Karpas-422 (cell line): ENCODE measurements at regions not wholly inside any gene's neighbourhood (a gene's known extent, or its start where the extent isn't known, plus 50 kb on each side); places are given as distances from the start of the nearest gene placed in this dataset.

Experiments
- DNase-seq: peaks from one replicate; pipeline ENCODE4 v3.0.0-alpha.2; 2015
- H2AFZ ChIP-seq: fragments of 200-600 bp; sonication (generic); 2 replicates; pipeline ENCODE4 v1.6.1; 2014; ENCODE audit warnings: antibody characterized with exemption, low read length, mixed read lengths
- H3K27ac ChIP-seq: fragments of 200-600 bp; sonication (generic); 2 replicates; pipeline ENCODE4 v1.5.1; 2014; ENCODE audit warnings: mild to moderate bottlenecking, low read length, moderate library complexity
- H3K27me3 ChIP-seq: fragments of 200-600 bp; sonication (generic); 2 replicates; pipeline ENCODE4 v1.6.1; 2014; ENCODE audit warnings: low read length, mixed read lengths
- H3K36me3 ChIP-seq: fragments of 200-600 bp; sonication (generic); 2 replicates; pipeline ENCODE4 v1.6.1; 2014; ENCODE audit warnings: low read length, mixed read lengths; ENCODE audit not compliant: insufficient read depth
- H3K4me1 ChIP-seq: fragments of 200-600 bp; sonication (generic); 2 replicates; pipeline ENCODE4 v1.6.1; 2014; ENCODE audit warnings: mild to moderate bottlenecking, low read length, mixed read lengths
- H3K4me2 ChIP-seq: fragments of 200-600 bp; sonication (generic); 2 replicates; pipeline ENCODE4 v1.6.1; 2014; ENCODE audit warnings: low read length, low read depth, mild to moderate bottlenecking; ENCODE audit not compliant: poor library complexity, severe bottlenecking
- H3K4me3 ChIP-seq: fragments of 200-600 bp; sonication (generic); 2 replicates; pipeline ENCODE4 v1.5.1; 2014; ENCODE audit warnings: mild to moderate bottlenecking, antibody characterized with exemption, low read length, mixed read lengths
- H3K79me2 ChIP-seq: fragments of 200-600 bp; sonication (generic); 2 replicates; pipeline ENCODE4 v1.6.1; 2014; ENCODE audit warnings: mild to moderate bottlenecking, low read length, mixed read lengths
- H3K9ac ChIP-seq: fragments of 200-600 bp; sonication (generic); 2 replicates; pipeline ENCODE4 v1.6.0; 2014; ENCODE audit warnings: low read length
- H3K9me2 ChIP-seq: fragments of 200-600 bp; sonication (generic), shearing (Covaris generic); replicated peaks from 2 replicates; pipeline ENCODE4 v1.6.0; 2014; ENCODE audit warnings: mild to moderate bottlenecking, low read length, moderate library complexity; ENCODE audit not compliant: insufficient read depth
- H3K9me3 ChIP-seq: fragments of 300-700, 200-600 bp; sonication (generic); 2 replicates; pipeline ENCODE4 v1.6.1; 2014; ENCODE audit warnings: low read length, mixed read lengths
- H4K20me1 ChIP-seq: fragments of 200-600 bp; sonication (generic); 2 replicates; pipeline ENCODE4 v1.6.1; 2014; ENCODE audit warnings: mild to moderate bottlenecking, antibody characterized with exemption, low read length, low read depth; ENCODE audit not compliant: insufficient read depth

- no peaks in the 10 kb centered on the region for H3K36me3 ChIP-seq
- H3K4me3 ChIP-seq = no peak overlapping the region
- H3K4me2 ChIP-seq = no peak overlapping the region
- peaks cover 22% of the 10 kb centered on the region for H3K9me3 ChIP-seq
- no peak overlapping the region for H3K9ac ChIP-seq
- no peak overlapping the region for H2AFZ ChIP-seq
- H3K27ac ChIP-seq = no peak overlapping the region
- H3K9me2 ChIP-seq = no peaks in the 10 kb centered on the region
- no peaks in the 10 kb centered on the region for H3K4me1 ChIP-seq
- no peak for DNase-seq
- no peaks in the 10 kb centered on the region for H3K27me3 ChIP-seq
- no peaks in the 10 kb centered on the region for H3K79me2 ChIP-seq
- no peaks in the 10 kb centered on the region for H4K20me1 ChIP-seq
Observed at GRCh38 chr11:23764286-23764685, 732.6 kb upstream of the LUZP2 start.

- Histone ChIP-seq H3K9me2 (no peaks in the 10 kb centered on the region), H3K27ac (no peak overlapping the region), H3K4me1 (no peaks in the 10 kb centered on the region), H3K9ac (no peak overlapping the region), H2AFZ (no peak overlapping the region), H3K4me3 (no peak overlapping the region), H3K9me3 (peaks cover 16% of the 10 kb centered on the region), H3K79me2 (no peaks in the 10 kb centered on the region), H3K4me2 (no peak overlapping the region), H3K36me3 (no peaks in the 10 kb centered on the region), H4K20me1 (no peaks in the 10 kb centered on the region), H3K27me3 (no peaks in the 10 kb centered on the region)
- no peak for DNase-seq
Observed at GRCh38 chr11:23765682-23766252, 731.1 kb upstream of the LUZP2 start.

GRCh38 chr11:23767576-23767975 lies 729.3 kb upstream of the LUZP2 start:
- Histone ChIP-seq H4K20me1 (no peaks in the 10 kb centered on the region), H3K9me3 (peaks cover 20% of the 10 kb centered on the region), H3K9ac (no peak overlapping the region), H3K9me2 (no peaks in the 10 kb centered on the region), H3K27ac (no peak overlapping the region), H3K79me2 (no peaks in the 10 kb centered on the region), H3K4me3 (no peak overlapping the region), H3K4me1 (no peaks in the 10 kb centered on the region), H2AFZ (no peak overlapping the region), H3K36me3 (no peaks in the 10 kb centered on the region), H3K4me2 (no peak overlapping the region), H3K27me3 (no peaks in the 10 kb centered on the region)
- DNase-seq = no peak

GRCh38 chr11:23769214-23769613 lies 727.6 kb upstream of the LUZP2 start:
- H3K27me3 ChIP-seq = no peaks in the 10 kb centered on the region
- no peak for DNase-seq
- no peak overlapping the region for H3K4me3 ChIP-seq
- peaks cover 18% of the 10 kb centered on the region for H3K9me3 ChIP-seq
- H3K79me2 ChIP-seq = no peaks in the 10 kb centered on the region
- H3K4me2 ChIP-seq = no peak overlapping the region
- no peak overlapping the region for H3K27ac ChIP-seq
- no peaks in the 10 kb centered on the region for H3K4me1 ChIP-seq
- H3K9ac ChIP-seq = no peak overlapping the region
- H2AFZ ChIP-seq = no peak overlapping the region
- no peaks in the 10 kb centered on the region for H3K36me3 ChIP-seq
- no peaks in the 10 kb centered on the region for H4K20me1 ChIP-seq
- no peaks in the 10 kb centered on the region for H3K9me2 ChIP-seq

GRCh38 chr11:23772081-23772480 lies 724.8 kb upstream of the LUZP2 start:
- Histone ChIP-seq H3K4me2 (no peak overlapping the region), H3K9me2 (no peaks in the 10 kb centered on the region), H3K27ac (no peak overlapping the region), H4K20me1 (no peaks in the 10 kb centered on the region), H3K4me3 (no peak overlapping the region), H3K9me3 (peaks cover 18% of the 10 kb centered on the region), H3K4me1 (no peaks in the 10 kb centered on the region), H3K9ac (no peak overlapping the region), H3K27me3 (no peaks in the 10 kb centered on the region), H3K36me3 (no peaks in the 10 kb centered on the region), H2AFZ (no peak overlapping the region), H3K79me2 (no peaks in the 10 kb centered on the region)
- DNase-seq = no peak

- no peak overlapping the region for H3K27ac ChIP-seq
- H3K4me2 ChIP-seq = no peak overlapping the region
- no peaks in the 10 kb centered on the region for H4K20me1 ChIP-seq
- no peaks in the 10 kb centered on the region for H3K36me3 ChIP-seq
- H3K79me2 ChIP-seq = no peaks in the 10 kb centered on the region
- no peak overlapping the region for H3K4me3 ChIP-seq
- H3K9ac ChIP-seq = no peak overlapping the region
- no peaks in the 10 kb centered on the region for H3K4me1 ChIP-seq
- no peaks in the 10 kb centered on the region for H3K27me3 ChIP-seq
- no peak overlapping the region for H2AFZ ChIP-seq
- H3K9me2 ChIP-seq = no peaks in the 10 kb centered on the region
- peaks cover 13% of the 10 kb centered on the region; the same call in 1 of the 2 replicates for H3K9me3 ChIP-seq
- no peak for DNase-seq
Observed at GRCh38 chr11:23778971-23779370, 717.9 kb upstream of the LUZP2 start.

- no peak overlapping the region for H3K9ac ChIP-seq
- peaks cover 19% of the 10 kb centered on the region for H3K9me3 ChIP-seq
- DNase-seq = no peak
- H3K36me3 ChIP-seq = no peaks in the 10 kb centered on the region
- H3K4me2 ChIP-seq = no peak overlapping the region
- H3K9me2 ChIP-seq = no peaks in the 10 kb centered on the region
- no peak overlapping the region for H3K27ac ChIP-seq
- no peak overlapping the region for H3K4me3 ChIP-seq
- H4K20me1 ChIP-seq = no peaks in the 10 kb centered on the region
- H3K27me3 ChIP-seq = no peaks in the 10 kb centered on the region
- no peak overlapping the region for H2AFZ ChIP-seq
- H3K79me2 ChIP-seq = no peaks in the 10 kb centered on the region
- H3K4me1 ChIP-seq = no peaks in the 10 kb centered on the region
Observed at GRCh38 chr11:23780231-23780630, 716.6 kb upstream of the LUZP2 start.

GRCh38 chr11:23781803-23782560 lies 714.9 kb upstream of the LUZP2 start:
- H3K9me2 ChIP-seq = no peaks in the 10 kb centered on the region
- DNase-seq = no peak
- no peaks in the 10 kb centered on the region for H3K27me3 ChIP-seq
- no peak overlapping the region for H3K4me3 ChIP-seq
- H3K9ac ChIP-seq = no peak overlapping the region
- H3K9me3 ChIP-seq = peaks cover 19% of the 10 kb centered on the region
- no peak overlapping the region for H3K4me2 ChIP-seq
- H3K36me3 ChIP-seq = no peaks in the 10 kb centered on the region
- no peaks in the 10 kb centered on the region for H4K20me1 ChIP-seq
- no peak overlapping the region for H2AFZ ChIP-seq
- H3K79me2 ChIP-seq = no peaks in the 10 kb centered on the region
- no peak overlapping the region for H3K27ac ChIP-seq
- H3K4me1 ChIP-seq = no peaks in the 10 kb centered on the region
